ENCODE measurements at regions not wholly inside any gene's neighbourhood (a gene's known extent, or its start where the extent isn't known, plus 50 kb on each side); places are given as distances from the start of the nearest gene placed in this dataset.

GRCh38 chr2:107743274-107743673, 83.4 kb upstream of the RGPD4 start:
- TF ChIP-seq EZH2phosphoT487 (IDR thresholded peaks at IDR 0.05; ENCODE audit: borderline replicate concordance, low read depth, low read length) (no peak), CTCF (conservative IDR thresholded peaks at IDR 0.05; ENCODE audit: low read length) (no peak)
